ENCODE measurements at regions not wholly inside any gene's neighbourhood (a gene's known extent, or its start where the extent isn't known, plus 50 kb on each side); places are given as distances from the start of the nearest gene placed in this dataset.

GRCh38 chr2:223357076-223357475 is 245.1 kb downstream of the SCG2 start:
- TF ChIP-seq RFX5 (IDR thresholded peaks at IDR 0.05) (no peak), POLR2A (IDR thresholded peaks at IDR 0.05; ENCODE audit: low read length) (no peak), E2F6 (IDR thresholded peaks at IDR 0.05; ENCODE audit: borderline replicate concordance, low read depth) (no peak), EP300 (IDR thresholded peaks at IDR 0.05) (no peak)
- TF ChIP-seq, protein P1, sequence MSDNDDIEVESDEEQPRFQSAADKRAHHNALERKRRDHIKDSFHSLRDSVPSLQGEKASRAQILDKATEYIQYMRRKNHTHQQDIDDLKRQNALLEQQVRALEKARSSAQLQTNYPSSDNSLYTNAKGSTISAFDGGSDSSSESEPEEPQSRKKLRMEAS (IDR thresholded peaks at IDR 0.05) = no peak
- TF ChIP-seq, protein P2, sequence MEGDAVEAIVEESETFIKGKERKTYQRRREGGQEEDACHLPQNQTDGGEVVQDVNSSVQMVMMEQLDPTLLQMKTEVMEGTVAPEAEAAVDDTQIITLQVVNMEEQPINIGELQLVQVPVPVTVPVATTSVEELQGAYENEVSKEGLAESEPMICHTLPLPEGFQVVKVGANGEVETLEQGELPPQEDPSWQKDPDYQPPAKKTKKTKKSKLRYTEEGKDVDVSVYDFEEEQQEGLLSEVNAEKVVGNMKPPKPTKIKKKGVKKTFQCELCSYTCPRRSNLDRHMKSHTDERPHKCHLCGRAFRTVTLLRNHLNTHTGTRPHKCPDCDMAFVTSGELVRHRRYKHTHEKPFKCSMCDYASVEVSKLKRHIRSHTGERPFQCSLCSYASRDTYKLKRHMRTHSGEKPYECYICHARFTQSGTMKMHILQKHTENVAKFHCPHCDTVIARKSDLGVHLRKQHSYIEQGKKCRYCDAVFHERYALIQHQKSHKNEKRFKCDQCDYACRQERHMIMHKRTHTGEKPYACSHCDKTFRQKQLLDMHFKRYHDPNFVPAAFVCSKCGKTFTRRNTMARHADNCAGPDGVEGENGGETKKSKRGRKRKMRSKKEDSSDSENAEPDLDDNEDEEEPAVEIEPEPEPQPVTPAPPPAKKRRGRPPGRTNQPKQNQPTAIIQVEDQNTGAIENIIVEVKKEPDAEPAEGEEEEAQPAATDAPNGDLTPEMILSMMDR (IDR thresholded peaks at IDR 0.05) = no peak

All from A549 (cell line).